Ovary (tissue), 7 donors: ENCODE measurements at regions not wholly inside any gene's neighbourhood (a gene's known extent, or its start where the extent isn't known, plus 50 kb on each side); places are given as distances from the start of the nearest gene placed in this dataset.

Experiments used
- DNase-seq, 5 donors: peaks; one replicate each; pipeline ENCODE4 v3.0.0-alpha.2; 2019 to 2020
- H3K27ac ChIP-seq, 2 donors: fragments of 200-600 bp; one replicate each; pipeline versions ENCODE4 v1.5.1 to v1.8.0; 2019 to 2022
- H3K27me3 ChIP-seq: fragments of 200-600 bp; one replicate; pipeline ENCODE4 v1.8.0; 2022
- H3K36me3 ChIP-seq: fragments of 200-600 bp; sonication (generic); one replicate; pipeline ENCODE4 v1.5.1; 2019
- H3K4me1 ChIP-seq: one replicate; pipeline ENCODE4 v1.8.1; 2013; ENCODE audit warnings: mild to moderate bottlenecking, moderate library complexity; ENCODE audit not compliant: insufficient read depth
- H3K4me3 ChIP-seq: fragments of 200-600 bp; sonication (generic); one replicate; pipeline ENCODE4 v1.5.1; 2017
- H3K9me3 ChIP-seq, 2 donors: fragments of 200-600 bp in 1 of 2; sonication (generic) in 1 of 2; one replicate each; pipeline versions ENCODE4 v1.5.1 to v1.8.1; 2013 to 2019; ENCODE audit warnings: mild to moderate bottlenecking in 1 of 2, moderate library complexity in 1 of 2
- CTCF ChIP-seq, 3 donors: fragments of 450-650 bp in 2 of 3; fragments of 200-600 bp in 1 of 3; IDR thresholded peaks; one replicate each; pipeline versions ENCODE4 v1.5.1 to v1.8.0; 2016 to 2022; ENCODE audit warnings: antibody characterized with exemption in 3 of 3, mild to moderate bottlenecking in 1 of 3
- EP300 ChIP-seq: sonication (generic); formaldehyde crosslinking; IDR thresholded peaks from one replicate; pipeline ENCODE4 v1.6.1; 2017; ENCODE audit warnings: antibody characterized with exemption
- POLR2A ChIP-seq: fragments of 450-650 bp; IDR thresholded peaks from one replicate; pipeline ENCODE4 v1.6.1; 2017; ENCODE audit warnings: antibody characterized with exemption, mild to moderate bottlenecking, moderate library complexity
- WGBS, 3 donors: extraction: QIAGEN DNeasy Blood & Tissue Kit in 1 of 3; methylation state at CpG; one replicate each; pipeline versions ENCODE4 v1.1.5 to v1.1.7; 2013 to 2017; 5-methylcytosine and 5-hydroxymethylcytosine counted together
- intact Hi-C, 4 donors: fragments of 100-400 bp; cut with DNase I; formaldehyde crosslinking; loops; one replicate each; pipeline versions ENCODE4 v1.11.0 to v1.15.1; 2022 to 2023
- donor health status: DM: no; HTN: no; CAD: no; lungs with moderate emphysema.
- donor health status: DM: no; HTN: no; CAD: no.
- donor health status: Bipolar disorder and iron deficiency.
- donor health status: DM: no; HTN: no; CAD: no.
- donor health status: DM: yes; HTN: yes; CAD: no.

- no peak for TF ChIP-seq EP300
- TF ChIP-seq CTCF (IDR thresholded peaks at IDR 0.05), result no peak
- no peak for TF ChIP-seq POLR2A
Observed at GRCh38 chr4:151459375-151459774, 50.4 kb downstream of the FHIP1A start.

GRCh38 chr4:151460434-151460833 lies 51.5 kb downstream of the FHIP1A start:
- no peak for DNase-seq
- TF ChIP-seq EP300 (no peak), POLR2A (no peak), CTCF (IDR thresholded peaks at IDR 0.05) (no peak)
- Histone ChIP-seq H3K36me3 (no peaks in the 10 kb centered on the region), H3K4me1 (no peaks in the 10 kb centered on the region), H3K9me3 (no peaks in the 10 kb centered on the region), H3K27ac (no peak overlapping the region), H3K4me3 (no peak overlapping the region), H3K27me3 (no peaks in the 10 kb centered on the region)
- 30 to 58% (median 47%) methylated on average over 1 of the region's 1 CpG for WGBS, 3 donors
- intact Hi-C loops, result no loop called here

More at GRCh38 chr4:151459375-151459774, 50.4 kb downstream of the FHIP1A start:
- Histone ChIP-seq H3K27me3 (no peaks in the 10 kb centered on the region), H3K4me3 (no peak overlapping the region), H3K4me1 (no peaks in the 10 kb centered on the region), H3K36me3 (no peaks in the 10 kb centered on the region), H3K27ac (no peak overlapping the region), H3K9me3 (no peaks in the 10 kb centered on the region)
- intact Hi-C loops, result no loop called here
- no peak for DNase-seq
- 33 to 44% (median 35%) methylated on average over 5 of the region's 5 CpGs for WGBS, 3 donors

GRCh38 chr4:151462554-151462953 lies 53.6 kb downstream of the FHIP1A start:
- Histone ChIP-seq H3K27ac (no peak overlapping the region), H3K4me1 (no peaks in the 10 kb centered on the region), H3K9me3 (no peaks in the 10 kb centered on the region), H3K36me3 (no peaks in the 10 kb centered on the region), H3K4me3 (no peak overlapping the region), H3K27me3 (no peaks in the 10 kb centered on the region)
- 91 to 97% (median 97%) methylated on average over 1 of the region's 1 CpG for WGBS, 3 donors
- intact Hi-C loops, result no loop called here
- TF ChIP-seq CTCF (IDR thresholded peaks at IDR 0.05) (no peak), EP300 (no peak), POLR2A (no peak)
- DNase-seq, result no peak

- intact Hi-C loops, result no loop called here
- no peak overlapping the region for H3K27ac ChIP-seq
- WGBS, 3 donors, result 85 to 92% (median 91%) methylated on average over 3 of the region's 3 CpGs
- no peak for TF ChIP-seq POLR2A
- no peak for TF ChIP-seq EP300
- TF ChIP-seq CTCF (IDR thresholded peaks at IDR 0.05), result no peak
- H3K36me3 ChIP-seq, result no peaks in the 10 kb centered on the region
- H3K9me3 ChIP-seq, result no peaks in the 10 kb centered on the region
- DNase-seq, result no peak
- no peak overlapping the region for H3K4me3 ChIP-seq
- H3K27me3 ChIP-seq, result no peaks in the 10 kb centered on the region
- no peaks in the 10 kb centered on the region for H3K4me1 ChIP-seq
Observed at GRCh38 chr4:151468715-151469696, 60.0 kb downstream of the FHIP1A start.
